Thyroid gland (tissue), 4 donors: ENCODE measurements at regions not wholly inside any gene's neighbourhood (a gene's known extent, or its start where the extent isn't known, plus 50 kb on each side); places are given as distances from the start of the nearest gene placed in this dataset.

Source experiments
- POLR2A ChIP-seq, 2 donors: fragments of 450-650 bp; IDR thresholded peaks; one replicate each; pipeline ENCODE4 v1.6.1; 2017; ENCODE audit warnings: antibody characterized with exemption in 2 of 2, mild to moderate bottlenecking in 2 of 2, moderate library complexity in 1 of 2
- TF ChIP-seq, protein P1 (sequence below), 6 experiments: fragments of 200-600 bp in 3 of 6; fragments of 450-650 bp in 3 of 6; sonication (generic) in 3 of 6; IDR thresholded peaks; one replicate each; pipeline ENCODE4 v1.5.1; 2016 to 2019; ENCODE audit warnings: antibody characterized with exemption in 6 of 6, mild to moderate bottlenecking in 2 of 6, inconsistent platforms in 1 of 6, moderate library complexity in 1 of 6

DNA sequence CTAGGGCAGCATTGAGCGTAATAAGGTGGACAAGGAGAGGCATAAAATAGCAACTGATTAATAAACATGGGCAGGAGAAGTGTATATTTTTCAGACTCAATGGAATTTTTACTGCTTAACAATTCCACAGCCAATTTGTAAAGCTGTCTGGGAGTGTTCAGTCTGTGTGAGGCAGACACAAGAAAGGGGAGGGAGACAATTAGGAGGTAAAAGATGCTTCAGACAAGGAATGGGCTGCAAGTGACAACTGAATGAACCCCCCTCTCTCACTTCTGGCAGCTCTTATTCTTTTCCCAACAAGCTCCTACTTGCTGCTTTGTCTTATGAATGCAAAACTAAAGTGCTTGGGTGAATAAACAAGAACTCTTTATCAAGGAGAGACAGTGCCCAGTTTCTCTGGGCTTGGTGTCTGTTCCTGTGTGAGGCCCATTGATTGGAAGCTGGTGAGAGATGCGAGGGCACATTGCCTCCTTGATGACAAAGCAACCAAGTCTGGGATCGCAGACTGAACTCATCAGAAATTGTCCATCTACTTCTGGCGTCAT is 575.3 kb downstream of the RNF144B start:
- TF ChIP-seq, protein P1, sequence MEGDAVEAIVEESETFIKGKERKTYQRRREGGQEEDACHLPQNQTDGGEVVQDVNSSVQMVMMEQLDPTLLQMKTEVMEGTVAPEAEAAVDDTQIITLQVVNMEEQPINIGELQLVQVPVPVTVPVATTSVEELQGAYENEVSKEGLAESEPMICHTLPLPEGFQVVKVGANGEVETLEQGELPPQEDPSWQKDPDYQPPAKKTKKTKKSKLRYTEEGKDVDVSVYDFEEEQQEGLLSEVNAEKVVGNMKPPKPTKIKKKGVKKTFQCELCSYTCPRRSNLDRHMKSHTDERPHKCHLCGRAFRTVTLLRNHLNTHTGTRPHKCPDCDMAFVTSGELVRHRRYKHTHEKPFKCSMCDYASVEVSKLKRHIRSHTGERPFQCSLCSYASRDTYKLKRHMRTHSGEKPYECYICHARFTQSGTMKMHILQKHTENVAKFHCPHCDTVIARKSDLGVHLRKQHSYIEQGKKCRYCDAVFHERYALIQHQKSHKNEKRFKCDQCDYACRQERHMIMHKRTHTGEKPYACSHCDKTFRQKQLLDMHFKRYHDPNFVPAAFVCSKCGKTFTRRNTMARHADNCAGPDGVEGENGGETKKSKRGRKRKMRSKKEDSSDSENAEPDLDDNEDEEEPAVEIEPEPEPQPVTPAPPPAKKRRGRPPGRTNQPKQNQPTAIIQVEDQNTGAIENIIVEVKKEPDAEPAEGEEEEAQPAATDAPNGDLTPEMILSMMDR (IDR thresholded peaks at IDR 0.05) = no peak
- TF ChIP-seq POLR2A (IDR thresholded peaks at IDR 0.05) = no peak
